NB4 (cell line): ENCODE measurements at regions not wholly inside any gene's neighbourhood (a gene's known extent, or its start where the extent isn't known, plus 50 kb on each side); places are given as distances from the start of the nearest gene placed in this dataset.

Experiments
- CTCF ChIP-seq: IDR thresholded peaks from one replicate; pipeline ENCODE4 v1.5.1; 2012; ENCODE audit warnings: low read depth, low read length
- TF ChIP-seq, protein P1 (sequence below): IDR thresholded peaks from 2 replicates; pipeline ENCODE4 v1.6.1; 2011; ENCODE audit warnings: low read depth, low read length

- TF ChIP-seq, protein P1, sequence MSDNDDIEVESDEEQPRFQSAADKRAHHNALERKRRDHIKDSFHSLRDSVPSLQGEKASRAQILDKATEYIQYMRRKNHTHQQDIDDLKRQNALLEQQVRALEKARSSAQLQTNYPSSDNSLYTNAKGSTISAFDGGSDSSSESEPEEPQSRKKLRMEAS, result no peak
- no peak for TF ChIP-seq CTCF
Observed at GRCh38 chr5:155455791-155456514, 442.4 kb downstream of the KIF4B start.
